ENCODE measurements at regions not wholly inside any gene's neighbourhood (a gene's known extent, or its start where the extent isn't known, plus 50 kb on each side); places are given as distances from the start of the nearest gene placed in this dataset.

GRCh38 chr10:35889971-35890675, 248.0 kb upstream of the FZD8 start:
- Mint-ChIP-seq H3K36me3 (no peaks in the 10 kb centered on the region), H3K4me3 (no peak overlapping the region), H3K9me3 (peaks cover 0 to 6% (median 2%) of the 10 kb centered on the region in 7 donors), H3K4me1 (no peaks in the 10 kb centered on the region), H3K27me3 (ENCODE audit: low read depth in 3 of 3) (no peaks in the 10 kb centered on the region), H3K27ac (no peak overlapping the region)
- Histone ChIP-seq H3K4me3 (replicated peaks in 1 of 3; ENCODE audit: low read depth in 2 of 3, low read length in 3 of 3) (no peak overlapping the region), H3K4me2 (replicated peaks; ENCODE audit: extremely low read depth, low read length, poor library complexity, severe bottlenecking) (no peak overlapping the region), H3K36me3 (replicated peaks in 1 of 2; ENCODE audit: control insufficient read depth in 1 of 2, insufficient read depth in 2 of 2, low read length in 2 of 2) (no peaks in the 10 kb centered on the region), H3K27ac (ENCODE audit: low read depth in 1 of 2, low read length in 2 of 2) (no peak overlapping the region), H3K9me3 (replicated peaks in 1 of 2; ENCODE audit: control insufficient read depth in 1 of 2, insufficient read depth in 1 of 2, low read length in 2 of 2) (no peaks in the 10 kb centered on the region), H3K9ac (ENCODE audit: insufficient read depth, low read length, poor library complexity, severe bottlenecking) (no peak overlapping the region), H2AFZ (ENCODE audit: insufficient read depth, low read depth, low read length, poor library complexity, severe bottlenecking) (no peak overlapping the region), H3K4me1 (ENCODE audit: control insufficient read depth in 1 of 2, insufficient read depth in 2 of 2, low read length in 2 of 2) (no peaks in the 10 kb centered on the region), H3K27me3 (ENCODE audit: control insufficient read depth in 2 of 2, insufficient read depth in 2 of 2, low read length in 2 of 2) (no peaks in the 10 kb centered on the region), H3K79me2 (ENCODE audit: insufficient read depth, low read length) (no peaks in the 10 kb centered on the region), H4K20me1 (ENCODE audit: insufficient read depth, low read length) (no peaks in the 10 kb centered on the region)
- DNase-seq = no peak
- intact Hi-C loops (cut with micrococcal nuclease) = no loop called here
- no peak for TF ChIP-seq CTCF (IDR thresholded peaks at IDR 0.05)
- whole genome bisulfite sequencing (ENCODE audit: insufficient coverage) = 88% methylated on average over 10 of the region's 14 CpGs

DNA sequence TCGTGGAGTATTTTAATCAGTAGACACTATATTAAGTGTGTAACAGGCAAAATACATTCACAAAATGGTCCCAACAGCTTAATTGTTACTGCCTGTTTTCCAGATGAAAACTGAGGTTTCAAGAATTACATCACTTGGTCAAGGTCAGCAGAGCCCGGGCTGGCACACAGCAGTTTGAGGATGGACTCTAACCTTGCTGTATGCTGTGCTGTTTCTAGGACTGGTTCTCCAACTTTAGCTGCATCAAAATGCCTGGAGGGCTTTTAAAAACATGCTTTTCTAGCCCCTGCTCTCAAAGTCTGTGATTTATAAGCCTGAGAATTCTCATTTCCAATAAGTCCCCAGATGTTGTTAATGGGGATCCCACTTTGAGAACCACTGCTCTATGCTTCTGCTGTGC, 247.1 kb upstream of the FZD8 start:
- Histone ChIP-seq H3K4me2 (replicated peaks; ENCODE audit: extremely low read depth, low read length, poor library complexity, severe bottlenecking) (no peak overlapping the region), H3K79me2 (ENCODE audit: insufficient read depth, low read length) (no peaks in the 10 kb centered on the region), H4K20me1 (ENCODE audit: insufficient read depth, low read length) (no peaks in the 10 kb centered on the region), H3K4me1 (ENCODE audit: control insufficient read depth in 1 of 2, insufficient read depth in 2 of 2, low read length in 2 of 2) (no peaks in the 10 kb centered on the region), H3K27me3 (ENCODE audit: control insufficient read depth in 2 of 2, insufficient read depth in 2 of 2, low read length in 2 of 2) (no peaks in the 10 kb centered on the region), H3K27ac (ENCODE audit: low read depth in 1 of 2, low read length in 2 of 2) (no peak overlapping the region), H2AFZ (ENCODE audit: insufficient read depth, low read depth, low read length, poor library complexity, severe bottlenecking) (no peak overlapping the region), H3K9ac (ENCODE audit: insufficient read depth, low read length, poor library complexity, severe bottlenecking) (no peak overlapping the region), H3K36me3 (replicated peaks in 1 of 2; ENCODE audit: control insufficient read depth in 1 of 2, insufficient read depth in 2 of 2, low read length in 2 of 2) (no peaks in the 10 kb centered on the region), H3K4me3 (replicated peaks in 1 of 3; ENCODE audit: low read depth in 2 of 3, low read length in 3 of 3) (no peak overlapping the region), H3K9me3 (replicated peaks in 1 of 2; ENCODE audit: control insufficient read depth in 1 of 2, insufficient read depth in 1 of 2, low read length in 2 of 2) (no peaks in the 10 kb centered on the region)
- Mint-ChIP-seq H3K4me3 (no peak overlapping the region), H3K27me3 (ENCODE audit: low read depth in 3 of 3) (no peaks in the 10 kb centered on the region), H3K36me3 (no peaks in the 10 kb centered on the region), H3K27ac (no peak overlapping the region), H3K4me1 (no peaks in the 10 kb centered on the region), H3K9me3 (peaks cover 0 to 6% (median 2%) of the 10 kb centered on the region in 7 donors)
- intact Hi-C loops (cut with micrococcal nuclease) = no loop called here
- no peak for TF ChIP-seq CTCF (IDR thresholded peaks at IDR 0.05)
- no peak for DNase-seq
- 50% methylated on average over 1 of the region's 2 CpGs for WGBS (ENCODE audit: insufficient coverage)
